Activated CD8-positive, alpha-beta T cell treated with anti-CD3 and anti-CD28 coated beads for 36 hours (primary cell): ENCODE measurements at regions not wholly inside any gene's neighbourhood (a gene's known extent, or its start where the extent isn't known, plus 50 kb on each side); places are given as distances from the start of the nearest gene placed in this dataset.

Source experiments
- ATAC-seq: fragments of 200-7000 bp; cut with Tn5 transposase; one replicate; pipeline ENCODE4 v1.10.0; 2021; ENCODE audit warnings: mild to moderate bottlenecking, moderate library complexity
- CTCF ChIA-PET: fragments of 350-600 bp; sonication (Branson Sonifier 250); formaldehyde crosslinking; loops from one replicate; lab custom pipeline; 2021; ENCODE audit warnings: antibody characterized with exemption; lab: Charles Lee
- POLR2A ChIA-PET: fragments of 350-600 bp; sonication (Branson Sonifier 250); formaldehyde crosslinking; loops from one replicate; lab custom pipeline; 2021; ENCODE audit warnings: antibody characterized with exemption; lab: Charles Lee
- DNase-seq: peaks from one replicate; pipeline ENCODE4 v3.0.0-alpha.2; 2020
- H3K27ac Mint-ChIP-seq: one replicate; pipeline ENCODE4 v1.8.0; 2021; ENCODE audit warnings: mild to moderate bottlenecking, mixed read lengths
- H3K27me3 Mint-ChIP-seq: one replicate; pipeline ENCODE4 v1.8.0; 2021; ENCODE audit warnings: mixed read lengths
- H3K36me3 Mint-ChIP-seq: one replicate; pipeline ENCODE4 v1.8.0; 2021; ENCODE audit warnings: low read depth, mixed read lengths
- H3K4me1 Mint-ChIP-seq: one replicate; pipeline ENCODE4 v1.8.0; 2021; ENCODE audit warnings: low read depth, mixed read lengths
- H3K4me3 Mint-ChIP-seq: one replicate; pipeline ENCODE4 v1.8.0; 2021; ENCODE audit warnings: mild to moderate bottlenecking, moderate library complexity, mixed read lengths
- H3K9me3 Mint-ChIP-seq: one replicate; pipeline ENCODE4 v1.8.0; 2021; ENCODE audit warnings: mixed read lengths
- intact Hi-C: fragments of 100-400 bp; cut with micrococcal nuclease; formaldehyde crosslinking; loops from one replicate; pipeline ENCODE4 v1.10.0; 2022
- TF ChIP-seq, protein P1 (sequence below): fragments of 200-600 bp; IDR thresholded peaks from one replicate; pipeline ENCODE4 v1.8.0; 2022; ENCODE audit warnings: antibody characterized with exemption, mild to moderate bottlenecking

DNA sequence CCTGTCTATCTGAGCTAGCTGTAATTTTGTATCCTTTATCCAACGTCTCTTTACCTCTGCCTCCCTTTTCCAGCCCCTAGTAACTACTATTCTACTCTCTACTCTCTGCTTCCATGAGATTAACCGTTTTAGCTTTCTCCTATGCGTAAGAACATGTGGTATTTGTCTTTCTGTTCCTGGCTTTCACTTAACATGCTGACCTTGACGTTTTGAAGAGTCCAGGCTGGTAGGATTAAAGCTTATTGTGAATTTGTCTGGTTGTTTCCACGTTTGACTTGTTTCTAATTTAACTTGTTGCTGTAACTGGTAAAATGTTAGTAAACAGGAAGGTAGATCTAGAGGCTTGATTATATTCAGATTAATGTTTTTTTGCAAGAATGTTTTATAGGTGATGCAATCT is 385.3 kb downstream of the PSAT1 start:
- CTCF ChIA-PET = no interaction called here
- no peak for ATAC-seq
- TF ChIP-seq, protein P1, sequence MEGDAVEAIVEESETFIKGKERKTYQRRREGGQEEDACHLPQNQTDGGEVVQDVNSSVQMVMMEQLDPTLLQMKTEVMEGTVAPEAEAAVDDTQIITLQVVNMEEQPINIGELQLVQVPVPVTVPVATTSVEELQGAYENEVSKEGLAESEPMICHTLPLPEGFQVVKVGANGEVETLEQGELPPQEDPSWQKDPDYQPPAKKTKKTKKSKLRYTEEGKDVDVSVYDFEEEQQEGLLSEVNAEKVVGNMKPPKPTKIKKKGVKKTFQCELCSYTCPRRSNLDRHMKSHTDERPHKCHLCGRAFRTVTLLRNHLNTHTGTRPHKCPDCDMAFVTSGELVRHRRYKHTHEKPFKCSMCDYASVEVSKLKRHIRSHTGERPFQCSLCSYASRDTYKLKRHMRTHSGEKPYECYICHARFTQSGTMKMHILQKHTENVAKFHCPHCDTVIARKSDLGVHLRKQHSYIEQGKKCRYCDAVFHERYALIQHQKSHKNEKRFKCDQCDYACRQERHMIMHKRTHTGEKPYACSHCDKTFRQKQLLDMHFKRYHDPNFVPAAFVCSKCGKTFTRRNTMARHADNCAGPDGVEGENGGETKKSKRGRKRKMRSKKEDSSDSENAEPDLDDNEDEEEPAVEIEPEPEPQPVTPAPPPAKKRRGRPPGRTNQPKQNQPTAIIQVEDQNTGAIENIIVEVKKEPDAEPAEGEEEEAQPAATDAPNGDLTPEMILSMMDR = no peak
- H3K27me3 Mint-ChIP-seq = no peaks in the 10 kb centered on the region
- no peaks in the 10 kb centered on the region for H3K9me3 Mint-ChIP-seq
- no peaks in the 10 kb centered on the region for H3K4me1 Mint-ChIP-seq
- no peak for DNase-seq
- intact Hi-C loops = no loop called here
- no peak overlapping the region for H3K27ac Mint-ChIP-seq
- no peak overlapping the region for H3K4me3 Mint-ChIP-seq
- H3K36me3 Mint-ChIP-seq = no peaks in the 10 kb centered on the region
- POLR2A ChIA-PET = no interaction called here

DNA sequence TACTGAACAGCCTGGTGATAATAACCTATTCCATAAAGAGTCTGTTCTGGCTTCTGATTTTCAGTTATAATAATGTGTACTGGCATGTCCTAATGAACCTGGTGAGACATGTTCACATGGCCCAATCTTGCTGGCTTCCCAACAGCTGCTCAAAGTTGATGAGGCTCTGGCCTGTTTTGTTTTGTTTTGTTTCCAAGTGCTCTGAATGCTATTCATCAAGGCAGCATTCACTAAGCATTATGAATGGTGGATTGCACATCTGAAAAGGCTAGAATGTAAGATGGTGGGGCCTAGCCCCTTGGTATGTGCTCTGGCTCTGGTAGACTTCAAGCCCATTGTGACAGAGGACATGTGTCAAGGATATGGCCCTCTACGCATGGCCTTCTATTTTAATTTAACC is 388.5 kb downstream of the PSAT1 start:
- ChIA-PET POLR2A (no interaction called here), CTCF (interaction anchor here (2.0 kb wide), 1 partner anchor 9 kb away, joined by 5 read pairs; no protein-coding TSS in a partner anchor)
- Mint-ChIP-seq H3K4me3 (no peak overlapping the region), H3K36me3 (no peaks in the 10 kb centered on the region), H3K9me3 (no peaks in the 10 kb centered on the region), H3K4me1 (no peaks in the 10 kb centered on the region), H3K27me3 (no peaks in the 10 kb centered on the region), H3K27ac (no peak overlapping the region)
- intact Hi-C loops = no loop called here
- ATAC-seq (no peak), DNase-seq (no peak)
- TF ChIP-seq, protein P1 = no peak

- H3K4me3 Mint-ChIP-seq = no peak overlapping the region
- ATAC-seq (no peak), DNase-seq (no peak)
- H3K36me3 Mint-ChIP-seq = no peaks in the 10 kb centered on the region
- no peaks in the 10 kb centered on the region for H3K9me3 Mint-ChIP-seq
- H3K4me1 Mint-ChIP-seq = no peaks in the 10 kb centered on the region
- intact Hi-C loops = no loop called here
- H3K27me3 Mint-ChIP-seq = no peaks in the 10 kb centered on the region
- CTCF ChIA-PET = no interaction called here
- TF ChIP-seq, protein P1 = no peak
- POLR2A ChIA-PET = no interaction called here
- H3K27ac Mint-ChIP-seq = no peak overlapping the region
These were observed 391.9 kb downstream of the PSAT1 start for GRCh38 chr9:78688796-78689195.

GRCh38 chr9:78691542-78691941 is 394.6 kb downstream of the PSAT1 start:
- H3K4me1 Mint-ChIP-seq = no peaks in the 10 kb centered on the region
- no peak overlapping the region for H3K27ac Mint-ChIP-seq
- no peaks in the 10 kb centered on the region for H3K27me3 Mint-ChIP-seq
- H3K36me3 Mint-ChIP-seq = no peaks in the 10 kb centered on the region
- TF ChIP-seq, protein P1 = no peak
- no peaks in the 10 kb centered on the region for H3K9me3 Mint-ChIP-seq
- no peak overlapping the region for H3K4me3 Mint-ChIP-seq
- no peak for ATAC-seq
- CTCF ChIA-PET = no interaction called here
- intact Hi-C loops = no loop called here
- DNase-seq = no peak
- POLR2A ChIA-PET = no interaction called here

GRCh38 chr9:78692871-78693270 is 395.9 kb downstream of the PSAT1 start:
- ChIA-PET POLR2A (no interaction called here), CTCF (interaction anchor here (0.9 kb wide), 1 partner anchor 20 kb away, joined by 3 read pairs; no protein-coding TSS in a partner anchor)
- Mint-ChIP-seq H3K9me3 (no peaks in the 10 kb centered on the region), H3K4me1 (no peaks in the 10 kb centered on the region), H3K4me3 (no peak overlapping the region), H3K27me3 (no peaks in the 10 kb centered on the region), H3K27ac (no peak overlapping the region), H3K36me3 (no peaks in the 10 kb centered on the region)
- intact Hi-C loops = no loop called here
- TF ChIP-seq, protein P1 = no peak
- DNase-seq (no peak), ATAC-seq (no peak)
